Muscle of arm (tissue), 1 donor: ENCODE measurements at regions not wholly inside any gene's neighbourhood (a gene's known extent, or its start where the extent isn't known, plus 50 kb on each side); places are given as distances from the start of the nearest gene placed in this dataset.
"Not testable (repeated sequence)": the region's sequence is repeated elsewhere in the genome, so short reads cannot be mapped to it uniquely, and the experiment has no call there.

Experiments used
- DNase-seq: peaks from one replicate; pipeline ENCODE4 v3.0.0-alpha.2; 2013

GRCh38 chr10:65787571-65787970 is 1138.3 kb upstream of the LRRTM3 start:
- no peak for DNase-seq

GRCh38 chr10:65788271-65788670 is 1137.6 kb upstream of the LRRTM3 start:
- DNase-seq: no peak

GRCh38 chr10:65791979-65792378 is 1133.9 kb upstream of the LRRTM3 start:
- no peak for DNase-seq

GRCh38 chr10:65793738-65794425 is 1132.0 kb upstream of the LRRTM3 start:
- peak; percentile 19 for DNase-seq

GRCh38 chr10:65794861-65795260 is 1131.0 kb upstream of the LRRTM3 start:
- not testable (repeated sequence) for DNase-seq

GRCh38 chr10:65796472-65796871 is 1129.4 kb upstream of the LRRTM3 start:
- no peak for DNase-seq

GRCh38 chr10:65798133-65798532 is 1127.7 kb upstream of the LRRTM3 start:
- DNase-seq: no peak

GRCh38 chr10:65802391-65802790 is 1123.4 kb upstream of the LRRTM3 start:
- no peak for DNase-seq

GRCh38 chr10:65805511-65805910 is 1120.3 kb upstream of the LRRTM3 start:
- no peak for DNase-seq

- DNase-seq: no peak
These were observed 1119.8 kb upstream of the LRRTM3 start for GRCh38 chr10:65805993-65806392.

- no peak for DNase-seq
These were observed 1117.0 kb upstream of the LRRTM3 start for GRCh38 chr10:65808687-65809333.

GRCh38 chr10:65811931-65812525 is 1113.8 kb upstream of the LRRTM3 start:
- DNase-seq: no peak

- no peak for DNase-seq
These were observed 1109.3 kb upstream of the LRRTM3 start for GRCh38 chr10:65816536-65816935.

- no peak for DNase-seq
These were observed 1106.8 kb upstream of the LRRTM3 start for GRCh38 chr10:65818990-65819389.

- peak; percentile 15 for DNase-seq
These were observed 1098.5 kb upstream of the LRRTM3 start for GRCh38 chr10:65827359-65827758.

- DNase-seq: no peak
These were observed 1087.0 kb upstream of the LRRTM3 start for GRCh38 chr10:65838811-65839210.

- DNase-seq: no peak
These were observed 1082.6 kb upstream of the LRRTM3 start for GRCh38 chr10:65843203-65843602.

GRCh38 chr10:65845916-65846315 is 1079.9 kb upstream of the LRRTM3 start:
- DNase-seq: no peak

- peak; percentile 20 for DNase-seq
These were observed 1079.3 kb upstream of the LRRTM3 start for GRCh38 chr10:65846541-65846940.

- DNase-seq: no peak
These were observed 1078.9 kb upstream of the LRRTM3 start for GRCh38 chr10:65846949-65847348.

- DNase-seq: peak; percentile 31
These were observed 1078.2 kb upstream of the LRRTM3 start for GRCh38 chr10:65847436-65848230.

- no peak for DNase-seq
These were observed 1067.0 kb upstream of the LRRTM3 start for GRCh38 chr10:65858841-65859240.
